EL (cell line): ENCODE measurements at regions not wholly inside any gene's neighbourhood (a gene's known extent, or its start where the extent isn't known, plus 50 kb on each side); places are given as distances from the start of the nearest gene placed in this dataset.

Experiments
- DNase-seq: peaks from one replicate; pipeline ENCODE4 v3.0.0-alpha.2; 2016

DNA sequence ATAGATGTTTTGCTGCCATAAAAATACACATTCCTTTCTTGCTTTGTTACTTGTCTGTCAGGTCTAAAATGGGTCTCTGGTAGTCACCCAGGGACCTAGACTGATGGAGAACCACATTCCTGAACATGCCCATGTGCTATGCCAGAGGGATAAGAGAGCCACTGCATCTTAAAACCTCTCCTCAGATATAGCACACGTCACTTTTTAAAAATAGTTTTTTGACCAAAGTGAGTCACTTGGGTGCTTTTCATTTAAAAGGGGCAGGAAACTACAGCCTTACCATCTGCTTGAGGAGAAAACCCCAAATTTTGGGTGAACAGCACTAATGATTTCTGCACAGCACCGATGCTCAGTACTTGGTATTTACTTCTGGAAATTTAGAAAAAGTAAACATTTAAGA, 197.8 kb downstream of the OGFRL1 start:
- peak; percentile 71 for DNase-seq

DNA sequence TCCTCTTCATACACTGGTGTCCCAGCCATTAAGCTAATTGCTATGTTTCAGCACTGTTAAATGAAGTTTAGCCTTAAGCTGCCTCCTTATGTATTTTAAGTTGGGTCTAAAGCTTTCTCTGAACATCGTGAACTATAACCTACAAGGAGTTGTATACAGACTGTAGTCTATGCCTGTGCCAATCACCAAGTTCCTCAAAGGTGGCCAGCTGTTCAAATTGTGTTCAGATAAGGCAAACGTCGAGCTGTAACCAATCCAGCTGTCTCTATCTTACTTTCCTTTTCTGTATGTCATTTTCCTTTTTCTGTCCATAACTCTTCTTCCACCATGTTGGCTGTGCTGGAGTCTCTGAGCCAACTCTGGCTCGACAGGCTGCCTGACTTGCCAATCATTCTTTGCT, 199.6 kb downstream of the OGFRL1 start:
- no peak for DNase-seq

DNA sequence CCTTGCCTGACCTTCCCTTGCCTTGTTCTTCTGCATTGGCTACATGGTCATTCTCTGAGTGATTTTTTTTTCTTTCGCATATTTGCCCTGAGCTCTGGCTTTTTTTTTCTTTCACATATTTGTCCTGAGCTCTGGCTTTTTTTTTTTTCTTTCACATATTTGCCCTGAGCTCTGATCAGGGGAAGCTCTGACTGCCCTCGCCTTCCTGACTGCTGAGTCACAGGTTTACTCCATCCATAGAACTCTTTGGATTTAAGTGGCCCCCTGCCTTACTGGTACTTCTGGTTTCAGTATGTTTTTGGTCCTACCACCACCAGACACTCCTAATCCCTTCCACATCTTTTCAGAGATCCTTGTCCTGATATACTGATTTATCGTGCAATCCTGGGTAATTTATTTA, 201.1 kb downstream of the OGFRL1 start:
- DNase-seq, result peak; percentile 95

DNA sequence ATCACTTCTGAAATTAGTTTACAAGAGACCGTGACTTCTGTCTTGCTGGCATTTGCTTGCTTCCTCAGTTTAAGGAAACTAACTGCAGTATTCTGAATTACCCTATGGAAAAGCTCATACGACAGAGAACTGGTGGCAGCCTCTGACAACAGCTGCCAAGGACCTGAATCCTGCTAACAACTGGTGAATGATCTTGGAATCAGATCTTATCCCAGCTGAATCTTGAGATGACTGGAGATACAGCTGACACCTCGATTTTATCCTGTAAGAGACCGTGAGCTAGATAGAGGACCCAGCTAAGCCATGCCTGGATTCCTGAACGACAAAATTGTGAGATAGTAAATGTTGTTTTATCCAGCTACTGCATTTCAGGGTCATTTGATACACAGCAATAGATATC, 202.3 kb downstream of the OGFRL1 start:
- no peak for DNase-seq

DNA sequence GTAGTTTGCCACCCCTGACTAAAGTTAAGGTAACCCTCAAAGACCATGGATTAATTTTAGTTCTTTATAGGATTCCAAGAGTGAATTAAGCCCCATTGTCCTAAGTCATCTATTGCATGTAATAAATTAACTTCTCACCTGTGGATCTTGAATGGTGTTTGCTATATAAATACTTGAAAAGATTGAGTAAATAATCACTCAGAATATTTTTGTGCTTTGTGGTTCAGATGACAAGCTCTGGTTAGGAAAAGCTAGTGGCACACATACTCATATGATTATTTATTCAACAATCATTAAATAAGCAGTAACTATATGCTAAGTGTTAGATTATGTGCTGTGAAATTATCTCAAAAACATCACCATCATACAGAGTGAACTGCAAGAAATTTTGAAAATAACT, 203.2 kb downstream of the OGFRL1 start:
- DNase-seq, result no peak

DNA sequence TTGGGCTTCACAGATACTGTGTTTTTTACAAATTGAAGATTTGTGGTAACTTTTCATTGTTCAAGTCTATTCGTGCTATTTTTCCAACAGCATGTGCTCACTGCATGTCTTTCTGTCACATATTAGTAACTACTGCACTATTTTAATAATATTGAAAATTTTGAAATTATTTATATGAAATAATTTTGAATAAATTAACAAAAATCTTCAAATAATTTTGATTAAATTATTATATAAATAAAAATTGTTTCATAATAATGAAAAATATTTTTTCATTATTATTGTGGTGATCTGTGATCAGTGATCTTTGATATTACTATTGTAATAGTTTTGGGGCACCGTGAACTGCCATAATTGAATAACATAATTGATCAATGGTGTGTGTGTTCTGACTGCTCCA, 204.1 kb downstream of the OGFRL1 start:
- no peak for DNase-seq

DNA sequence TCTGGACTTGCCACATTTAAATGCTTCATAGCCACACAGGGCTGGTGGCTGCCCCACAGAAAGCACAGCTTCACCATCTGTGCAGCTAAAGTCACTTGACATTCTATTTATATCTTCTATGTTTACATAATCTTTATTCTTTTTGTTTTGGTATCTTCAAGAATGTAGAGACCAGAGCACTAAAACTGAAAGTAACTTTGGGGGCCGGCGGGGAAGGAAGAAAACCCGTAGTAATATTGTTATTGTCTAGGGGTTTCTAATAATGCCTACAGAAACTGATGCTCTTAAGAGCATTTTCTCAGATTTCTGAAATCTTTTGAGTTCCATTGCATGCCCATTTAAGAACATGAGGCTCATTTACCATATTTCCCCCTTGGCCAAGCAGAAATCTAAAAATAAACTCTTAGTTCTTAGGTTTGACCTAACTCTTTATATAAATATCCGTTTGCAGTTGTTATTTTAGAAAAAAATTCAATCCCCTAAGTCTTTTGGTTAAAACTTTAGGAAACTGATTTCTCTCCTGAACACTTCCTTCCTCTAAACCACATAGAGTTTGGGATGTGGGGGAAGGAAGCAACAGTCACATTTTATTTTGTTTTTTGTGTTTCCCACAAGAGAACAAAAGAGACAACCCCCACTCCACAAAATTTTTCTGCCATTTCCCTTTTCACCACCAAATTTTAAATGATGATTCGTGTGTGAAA, 207.6 kb downstream of the OGFRL1 start:
- peak; percentile 38 for DNase-seq

DNA sequence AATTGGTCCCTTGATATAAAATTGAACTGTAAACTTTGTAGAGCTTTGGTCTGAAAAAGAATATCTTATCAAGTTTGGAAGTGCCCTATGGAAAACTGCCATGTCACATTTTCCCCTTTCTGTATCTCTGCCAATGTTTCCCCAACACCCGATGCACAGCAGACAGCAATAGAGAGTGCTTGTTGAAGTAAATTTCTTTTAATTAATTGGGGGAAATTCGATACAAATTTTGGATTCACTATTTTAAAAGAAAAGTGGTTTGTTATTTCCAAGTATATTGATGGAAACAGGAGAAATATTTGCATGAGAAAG, 208.1 kb downstream of the OGFRL1 start:
- no peak for DNase-seq

DNA sequence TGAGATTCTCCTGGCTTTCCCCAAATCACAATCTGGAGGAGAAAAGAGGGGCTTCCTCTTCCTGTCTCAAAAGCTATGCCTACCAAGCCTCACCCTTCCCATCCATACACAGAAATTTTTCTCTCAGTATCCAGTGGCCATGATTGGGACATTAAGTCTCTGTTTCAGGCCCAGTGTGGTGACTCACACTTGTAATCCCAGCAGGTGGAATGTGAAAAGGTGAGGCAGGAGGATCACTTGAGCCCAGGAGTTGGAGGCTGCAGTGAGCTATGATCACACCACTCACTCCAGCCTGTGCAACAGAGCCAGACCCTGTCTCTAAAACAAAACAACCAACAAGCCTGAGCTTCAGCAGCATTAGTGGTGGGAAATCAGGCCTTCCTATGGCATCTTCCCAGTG, 210.0 kb downstream of the OGFRL1 start:
- no peak for DNase-seq

DNA sequence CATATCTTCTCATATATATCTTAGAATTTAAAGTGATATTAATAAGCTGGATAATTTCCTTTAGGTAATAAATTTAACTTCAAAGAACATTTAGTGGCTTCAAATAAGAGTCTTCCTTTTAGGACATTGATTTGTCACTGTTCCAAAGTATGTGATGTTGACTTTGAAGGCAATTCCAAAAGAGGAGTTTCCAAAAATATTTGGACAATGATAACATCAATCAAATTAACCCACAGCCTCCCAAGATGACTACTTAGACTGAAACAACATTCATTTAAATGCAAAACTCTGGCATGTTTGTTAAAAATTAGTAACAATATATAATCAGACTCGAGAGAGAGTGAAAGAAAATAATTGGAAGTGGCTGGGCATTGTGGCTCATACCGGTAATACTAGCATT, 211.1 kb downstream of the OGFRL1 start:
- no peak for DNase-seq

DNA sequence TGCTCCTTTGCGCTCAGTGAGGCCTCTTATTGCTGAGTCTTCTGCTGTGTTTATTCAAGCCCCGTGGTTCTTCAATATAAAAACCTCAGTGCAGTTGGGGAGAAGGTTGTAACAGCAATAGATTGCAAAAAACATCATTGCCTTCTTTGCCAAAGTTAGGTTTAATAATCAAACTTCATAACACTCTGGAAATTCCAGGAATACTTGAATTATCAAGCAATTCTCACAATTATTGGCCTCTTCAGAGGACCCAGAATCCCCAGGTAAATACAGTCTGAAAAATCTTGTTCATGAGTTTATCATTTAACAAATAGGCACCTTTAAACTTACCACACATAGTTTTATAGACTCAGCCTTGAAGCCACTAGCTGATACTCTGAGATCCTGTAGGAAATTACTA, 213.6 kb downstream of the OGFRL1 start:
- no peak for DNase-seq

DNA sequence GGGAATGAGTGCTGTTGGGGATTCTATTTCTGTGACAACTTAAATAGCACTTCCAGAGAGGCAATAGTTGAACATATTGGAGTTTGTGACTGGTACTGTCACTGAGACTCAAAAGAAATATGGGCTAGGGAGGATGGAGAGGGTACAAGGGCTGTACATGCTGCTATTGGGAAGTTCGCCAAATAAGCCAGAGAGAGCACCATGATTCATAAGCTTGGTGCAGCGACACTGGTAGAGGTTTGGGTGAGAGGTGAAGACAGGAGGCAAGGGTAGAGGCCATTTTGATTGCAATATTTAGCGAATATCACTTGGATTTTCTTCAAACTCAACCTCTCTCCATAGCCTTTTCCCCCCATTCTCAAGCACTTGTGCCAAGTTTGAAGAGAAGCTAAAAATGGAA, 214.3 kb downstream of the OGFRL1 start:
- DNase-seq, result no peak

DNA sequence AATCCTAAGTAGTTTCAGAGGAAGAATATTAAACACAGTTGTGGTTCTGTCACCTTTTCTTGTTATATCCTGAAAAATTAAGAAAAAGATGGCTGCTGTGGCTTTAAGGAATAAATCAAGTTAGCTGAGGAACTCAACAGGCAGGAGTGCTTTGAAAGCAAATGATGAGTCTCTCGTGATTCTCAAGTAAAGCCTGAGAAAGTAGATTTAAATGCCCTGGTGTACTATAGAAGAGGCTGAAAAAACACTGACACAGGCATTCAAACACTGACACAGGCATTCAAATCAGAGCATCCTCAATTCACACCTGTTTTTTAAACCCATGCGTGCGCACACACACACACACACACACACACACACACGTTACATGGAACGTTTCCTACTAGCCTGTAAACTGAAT, 218.6 kb downstream of the OGFRL1 start:
- DNase-seq, result no peak

DNA sequence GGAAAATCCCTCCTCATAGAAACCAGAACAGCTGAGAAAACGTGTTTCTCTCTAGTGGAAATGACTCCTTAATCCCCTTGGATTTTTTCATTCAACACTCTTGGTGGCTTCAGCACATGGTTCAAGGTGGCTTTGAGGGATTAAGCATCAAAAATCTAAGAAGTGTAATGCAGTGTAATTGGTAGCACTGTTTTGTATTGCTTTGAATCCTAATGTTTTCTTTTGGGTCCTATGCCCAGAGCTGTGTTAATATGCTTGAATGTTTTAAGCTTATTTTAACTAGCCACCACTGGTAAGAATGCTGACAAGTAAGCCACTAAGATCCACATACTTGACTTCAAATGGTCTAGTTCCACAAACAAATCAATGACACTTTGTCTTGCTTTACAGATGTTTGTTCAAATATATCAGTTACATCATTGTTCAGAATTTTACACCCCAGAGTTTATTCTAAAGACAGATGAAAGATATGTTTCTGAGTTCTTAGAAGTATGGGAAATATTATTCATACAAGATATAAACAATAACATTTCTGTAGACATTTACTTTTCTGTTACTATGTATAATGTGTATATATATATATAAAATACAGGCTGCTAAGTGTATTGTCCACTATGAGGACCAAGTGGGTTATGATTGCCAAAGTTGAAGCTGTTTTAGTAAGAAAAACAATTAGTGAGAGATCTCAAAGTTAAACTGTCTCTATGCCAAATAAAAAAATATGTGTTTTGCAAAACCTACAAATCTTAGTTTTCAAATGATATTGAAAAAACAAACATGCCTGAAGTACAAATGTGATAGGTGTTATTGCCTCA, 220.8 kb downstream of the OGFRL1 start:
- DNase-seq, result no peak

DNA sequence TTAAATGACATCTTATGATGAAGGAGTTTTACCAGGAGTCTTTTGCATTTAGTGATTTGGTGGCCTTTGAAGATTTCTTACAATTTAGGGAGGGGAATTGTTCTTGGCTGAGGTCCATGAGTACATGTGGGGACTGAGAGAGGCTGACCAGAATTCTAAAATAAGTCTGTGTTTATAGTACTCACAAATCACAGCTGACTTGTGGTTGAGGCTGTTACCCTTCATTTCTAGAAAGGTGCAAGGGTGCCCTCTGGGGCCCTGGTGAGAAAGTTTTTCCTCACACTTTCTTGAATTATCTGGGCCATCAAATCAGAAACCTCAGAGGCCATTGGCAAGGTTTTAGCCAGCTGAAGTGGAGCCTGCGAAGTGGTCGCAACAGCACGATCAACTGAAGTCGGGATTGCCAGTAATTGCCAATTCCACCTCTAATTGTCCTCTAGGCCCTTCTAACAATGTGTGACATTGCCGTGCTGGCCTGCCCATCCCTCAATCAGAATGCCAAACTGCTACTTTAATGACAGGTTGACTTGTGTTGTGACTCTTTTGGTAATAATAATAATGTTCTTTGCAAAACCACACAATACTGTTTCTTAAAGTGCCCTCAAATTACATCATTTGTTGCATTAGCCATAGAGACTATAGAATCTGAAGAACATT, 221.6 kb downstream of the OGFRL1 start:
- peak; percentile 78 for DNase-seq

DNA sequence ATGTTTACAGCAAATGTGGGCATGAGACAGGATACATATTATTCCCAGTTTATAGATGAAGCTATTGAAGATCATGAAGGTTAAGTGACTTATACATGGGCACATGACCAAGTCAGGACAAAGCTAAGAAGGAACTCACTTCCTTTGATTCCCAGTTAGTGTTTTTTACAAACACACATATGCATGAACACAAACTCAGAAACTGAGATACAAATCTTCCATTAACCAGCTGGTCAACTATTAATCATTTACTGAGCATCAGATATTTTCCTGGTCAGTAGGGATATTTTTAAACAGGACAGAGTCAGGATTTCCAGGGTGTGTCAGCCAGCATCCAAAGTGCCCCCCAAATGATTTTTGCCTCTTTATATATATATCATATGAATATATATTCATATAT, 222.2 kb downstream of the OGFRL1 start:
- DNase-seq, result no peak

DNA sequence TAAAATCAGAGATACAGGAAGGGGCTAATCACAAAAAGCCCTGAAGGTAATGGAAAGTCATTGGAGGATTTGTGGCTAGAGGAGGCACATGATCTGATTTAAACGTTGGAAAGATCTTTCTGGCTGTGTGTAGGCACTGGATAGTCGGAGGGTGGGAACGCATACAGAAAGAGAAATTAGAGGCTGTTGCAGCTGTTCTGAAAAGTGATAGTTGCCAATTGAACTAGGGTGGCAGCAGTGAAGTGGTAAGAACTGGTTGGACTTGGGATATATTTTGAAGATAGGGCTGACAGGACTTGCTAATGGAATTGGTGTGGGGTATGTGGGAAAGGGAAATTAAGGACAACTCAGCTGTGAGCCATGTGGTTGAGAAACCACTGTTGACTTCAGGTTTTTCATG, 223.6 kb downstream of the OGFRL1 start:
- DNase-seq, result no peak

DNA sequence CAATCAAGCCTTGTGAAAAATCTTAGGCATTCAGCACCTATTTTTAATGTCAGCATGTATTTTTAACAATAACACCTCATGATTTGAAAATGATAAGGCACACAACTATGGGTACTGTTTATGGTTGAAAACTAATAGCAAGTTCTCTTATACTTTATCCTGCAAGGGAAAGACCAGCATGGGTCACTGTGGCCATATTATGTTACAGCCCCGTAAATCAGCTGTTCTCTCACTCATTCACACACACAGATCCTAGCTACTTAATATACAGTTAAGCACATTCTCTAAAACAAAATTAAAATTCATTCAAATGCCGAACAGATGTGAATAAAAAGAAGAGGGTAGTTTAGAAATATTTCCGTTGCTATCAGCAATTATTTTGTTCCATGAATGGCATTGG, 224.4 kb downstream of the OGFRL1 start:
- DNase-seq, result no peak

DNA sequence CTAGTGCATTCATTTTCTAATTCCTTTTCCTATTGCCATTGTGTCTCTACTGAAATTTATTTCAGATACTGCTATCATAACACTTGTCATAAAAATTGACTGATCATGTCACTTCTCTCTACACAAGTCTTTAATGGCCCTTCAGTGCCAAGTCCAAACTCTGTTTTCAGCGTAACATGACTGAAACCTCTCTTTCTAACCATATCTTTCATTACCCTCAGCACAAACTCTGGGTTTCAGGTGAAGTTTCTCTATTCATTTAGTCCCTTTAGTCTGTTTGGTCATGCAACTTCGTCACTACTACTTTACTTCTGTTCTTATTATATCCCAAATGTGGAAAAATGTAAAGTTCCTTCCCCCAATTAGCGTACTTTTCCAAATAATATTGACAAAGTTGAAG, 234.9 kb downstream of the OGFRL1 start:
- DNase-seq, result no peak

DNA sequence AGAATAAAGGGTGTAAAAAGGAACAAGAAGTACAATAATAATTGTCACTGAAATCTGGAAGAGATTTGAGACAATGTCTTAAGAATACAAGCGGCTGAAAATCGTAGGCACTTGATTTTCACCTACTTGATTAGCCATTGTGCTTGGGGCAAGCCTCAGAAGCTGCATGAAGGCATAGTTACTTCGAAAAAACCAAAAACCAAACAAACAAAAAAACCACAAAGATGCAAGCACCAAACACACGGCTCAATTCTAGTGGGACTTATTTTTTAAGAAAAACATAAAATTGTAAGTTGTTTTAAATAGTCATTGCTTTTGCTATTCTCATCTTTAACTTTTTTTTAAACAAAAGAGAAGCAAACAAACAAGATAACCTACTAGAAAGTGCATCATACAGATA, 235.6 kb downstream of the OGFRL1 start:
- no peak for DNase-seq

DNA sequence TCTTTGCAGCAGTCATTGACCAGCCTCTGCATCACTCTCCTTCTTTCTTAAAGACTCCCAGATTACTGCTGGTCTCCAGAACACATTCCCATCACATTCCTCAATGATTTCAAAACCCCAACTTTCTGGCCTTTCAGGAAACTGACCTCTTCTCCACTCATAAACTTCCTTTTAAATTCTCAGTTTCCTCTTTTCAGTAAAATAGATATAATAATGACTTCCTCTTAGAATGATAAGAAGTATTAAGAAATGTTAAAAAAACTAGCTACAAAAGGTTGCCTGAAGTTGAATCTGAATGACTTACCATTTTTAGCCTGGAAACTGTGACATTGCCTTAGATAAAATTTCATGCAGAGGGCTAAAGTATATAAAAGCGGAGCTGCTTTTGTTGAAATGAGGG, 239.3 kb downstream of the OGFRL1 start:
- peak; percentile 11 for DNase-seq

DNA sequence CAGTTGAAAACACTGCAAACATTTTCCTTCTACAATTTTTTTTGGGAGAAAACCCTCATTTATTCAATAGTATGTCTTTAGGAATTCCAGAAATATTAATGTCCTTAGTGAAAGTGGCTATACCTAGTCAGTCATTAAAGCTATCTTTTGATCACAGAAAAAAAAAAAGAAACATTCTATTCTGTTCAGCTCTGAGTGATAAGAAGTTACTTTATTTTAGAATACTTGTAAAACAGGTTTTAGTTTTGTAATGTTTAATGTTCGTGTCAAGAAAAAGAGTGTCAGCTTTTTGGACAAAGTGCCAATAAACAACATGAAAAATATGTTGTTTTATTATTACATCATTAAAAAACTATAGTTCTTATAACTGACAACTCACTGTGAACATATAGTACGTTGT, 240.4 kb downstream of the OGFRL1 start:
- DNase-seq, result no peak

DNA sequence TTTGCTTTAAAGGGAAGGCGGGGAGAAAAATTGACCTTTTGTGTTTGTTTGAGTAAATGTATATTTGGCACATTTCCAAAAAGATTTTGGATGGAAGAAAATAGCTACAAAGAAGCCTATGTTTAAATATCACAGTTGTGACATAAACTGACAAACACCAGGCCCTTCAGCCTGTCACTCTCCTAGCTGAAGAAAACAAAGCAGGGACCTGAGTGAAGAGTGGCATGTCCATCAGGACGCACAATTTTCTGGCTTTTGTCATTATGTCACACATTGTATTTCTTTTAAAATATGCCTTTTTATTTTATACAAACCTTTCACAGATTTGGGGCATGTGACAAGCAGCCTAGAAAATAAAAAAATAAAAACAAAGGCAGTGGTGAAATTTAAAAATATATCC, 241.2 kb downstream of the OGFRL1 start:
- DNase-seq, result no peak

DNA sequence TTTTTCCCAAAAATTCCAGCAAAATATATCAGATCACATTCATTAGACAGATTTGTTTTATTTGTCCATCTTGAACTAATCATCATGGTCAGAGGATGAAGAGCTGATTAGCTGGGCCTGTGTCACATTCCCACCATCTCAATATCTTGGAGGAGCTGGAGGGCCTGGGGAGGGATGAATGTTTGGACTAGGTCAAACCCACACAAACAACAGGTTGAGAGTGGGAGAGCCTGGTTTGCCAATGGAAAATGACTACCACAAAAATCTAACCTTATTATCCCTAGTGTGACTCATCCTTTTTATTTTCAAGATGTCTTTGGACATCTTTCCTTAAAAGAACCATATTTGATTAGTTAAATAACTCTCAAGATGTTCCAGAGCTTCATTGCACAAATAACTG, 242.4 kb downstream of the OGFRL1 start:
- peak; percentile 13 for DNase-seq
